Endothelial cell of umbilical vein (primary cell): ENCODE measurements at regions not wholly inside any gene's neighbourhood (a gene's known extent, or its start where the extent isn't known, plus 50 kb on each side); places are given as distances from the start of the nearest gene placed in this dataset.

Experiments used
- BruUV-seq: library from RNA; stranded (reverse); fragments of 400-500 nt; replicated peaks from 2 replicates; lab custom pipeline; 2021; lab: Mats Ljungman, UMichigan
- CTCF ChIA-PET: fragments of 300-600, 350-600 bp; sonication (Branson Sonifier 250); formaldehyde crosslinking; loops from one replicate; lab custom pipeline; 2021; ENCODE audit warnings: antibody characterized with exemption, inconsistent platforms; lab: Charles Lee
- POLR2A ChIA-PET: fragments of 300-600, 350-600 bp; sonication (Branson Sonifier 250); formaldehyde crosslinking; loops from one replicate; lab custom pipeline; 2021; ENCODE audit warnings: antibody characterized with exemption, inconsistent platforms; lab: Charles Lee
- DNase-seq: peaks from one replicate; pipeline ENCODE4 v3.0.0-alpha.2; 2011; ENCODE audit warnings: low read depth, low spot score
- FAIRE-seq: peaks from 2 replicates; lab custom pipeline; 2011; peaks lifted over from hg19 to GRCh38; lab: Jason Lieb, UNC
- H2AFZ ChIP-seq: 2 replicates; pipeline ENCODE4 v1.6.0; 2012; ENCODE audit warnings: low read depth, low read length, control low read depth, inconsistent platforms
- H3K27ac ChIP-seq: 2 replicates; pipeline ENCODE4 v1.5.1; 2011; ENCODE audit warnings: low read depth, mild to moderate bottlenecking, control low read depth, low read length, moderate library complexity; ENCODE audit not compliant: insufficient read depth
- H3K27me3 ChIP-seq, 2 experiments: 2 replicates each; pipeline versions ENCODE4 v1.6.0 to v1.6.1; 2011; ENCODE audit warnings: low read length in 2 of 2, mixed read lengths in 1 of 2; ENCODE audit not compliant: control insufficient read depth in 2 of 2, insufficient read depth in 2 of 2
- H3K36me3 ChIP-seq, 2 experiments: 2 replicates in 1 of 2; 3 replicates in 1 of 2; pipeline ENCODE4 v1.5.1; 2011; ENCODE audit warnings: low read length in 2 of 2, mild to moderate bottlenecking in 1 of 2, moderate library complexity in 1 of 2; ENCODE audit not compliant: control insufficient read depth in 2 of 2, insufficient read depth in 2 of 2; ENCODE audit errors: extremely low read depth in 1 of 2
- H3K4me1 ChIP-seq: 3 replicates; pipeline ENCODE4 v1.5.1; 2011; ENCODE audit warnings: mild to moderate bottlenecking, low read length; ENCODE audit not compliant: control insufficient read depth, insufficient read depth; ENCODE audit errors: extremely low read depth
- H3K4me2 ChIP-seq: 2 replicates; pipeline ENCODE4 v1.6.1; 2011; ENCODE audit warnings: low read length, control low read depth, mixed read lengths; ENCODE audit not compliant: insufficient read depth
- H3K4me3 ChIP-seq, 3 experiments: fragments of 200-600 bp in 1 of 3; sonication (generic), shearing (Covaris generic) in 1 of 3; replicated peaks in 1 of 3; 2 replicates each; pipeline ENCODE4 v1.5.1; 2011 to 2016; ENCODE audit warnings: control low read depth in 3 of 3, low read length in 3 of 3, mild to moderate bottlenecking in 2 of 3, inconsistent platforms in 1 of 3, low read depth in 1 of 3, moderate library complexity in 1 of 3; ENCODE audit not compliant: insufficient read depth in 1 of 3
- H3K79me2 ChIP-seq: 2 replicates; pipeline ENCODE4 v1.6.0; 2012; ENCODE audit warnings: low read length, inconsistent platforms; ENCODE audit not compliant: control insufficient read depth, insufficient read depth
- H3K9ac ChIP-seq: replicated peaks from 2 replicates; pipeline ENCODE3; 2011; ENCODE audit warnings: low read length, control low read depth; ENCODE audit not compliant: insufficient read depth; ENCODE audit errors: extremely low read depth
- H3K9me1 ChIP-seq: replicated peaks from 3 replicates; pipeline ENCODE4 v1.6.0; 2011; ENCODE audit warnings: mild to moderate bottlenecking, low read length; ENCODE audit not compliant: control insufficient read depth, insufficient read depth; ENCODE audit errors: extremely low read depth
- H3K9me3 ChIP-seq: replicated peaks from 2 replicates; pipeline ENCODE4 v1.5.1; 2012; ENCODE audit warnings: low read length, inconsistent platforms; ENCODE audit not compliant: control insufficient read depth, insufficient read depth
- H4K20me1 ChIP-seq: replicated peaks from 2 replicates; pipeline ENCODE3; 2011; ENCODE audit warnings: mild to moderate bottlenecking, low read length; ENCODE audit not compliant: control insufficient read depth, insufficient read depth; ENCODE audit errors: extremely low read depth
- EZH2 ChIP-seq: IDR thresholded peaks from 2 replicates; pipeline ENCODE4 v1.6.1; 2012; ENCODE audit warnings: borderline replicate concordance, low read depth, mild to moderate bottlenecking, moderate library complexity, low read length, inconsistent platforms; ENCODE audit not compliant: severe bottlenecking
- MAX ChIP-seq: IDR thresholded peaks from 2 replicates; pipeline ENCODE4 v1.6.1; 2011; ENCODE audit not compliant: insufficient read depth, insufficient read length
- POLR2A ChIP-seq: IDR thresholded peaks from 2 replicates; pipeline ENCODE4 v1.6.1; 2012; ENCODE audit warnings: low read depth, mild to moderate bottlenecking, control low read depth, low read length
- dilution Hi-C: fragments of 300-500 bp; cut with MboI; formaldehyde crosslinking; loops from one replicate; pipeline ENCODE4 v1.15.0; 2019; ENCODE audit warnings: low sequenced_read_pairs; ENCODE audit not compliant: extremely low pct_ligation_motif_present
- intact Hi-C: fragments of 100-400 bp; cut with micrococcal nuclease; formaldehyde crosslinking; loops from one replicate; pipeline ENCODE4 v1.10.0; 2022

DNA sequence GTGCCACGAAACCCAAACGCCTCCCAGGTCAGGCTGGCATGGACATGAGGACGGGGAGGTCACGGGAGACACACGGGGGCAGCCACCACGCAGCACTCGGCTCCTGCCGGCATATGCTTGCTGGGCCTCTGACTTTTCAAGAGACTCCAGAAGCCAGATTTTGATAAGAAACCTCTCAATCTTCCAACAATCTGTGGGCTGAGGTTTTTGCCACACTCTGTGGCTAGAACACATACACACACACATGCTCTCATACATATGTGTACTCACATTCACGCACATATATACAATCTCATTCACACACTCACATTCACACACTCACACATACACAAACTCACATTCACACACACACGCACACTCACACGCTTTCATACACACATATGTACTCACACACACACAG is 86.7 kb upstream of the LINGO1 start:
- no peak overlapping the region for H3K9ac ChIP-seq
- no peaks in the 10 kb centered on the region for H3K9me1 ChIP-seq
- DNase-seq (no peak), FAIRE-seq (no peak)
- H3K27ac ChIP-seq: no peak overlapping the region
- H3K27me3 ChIP-seq: no peaks in the 10 kb centered on the region
- dilution Hi-C loops (no loop called here), intact Hi-C loops (no loop called here)
- TF ChIP-seq POLR2A (no peak), MAX (no peak)
- no peaks in the 10 kb centered on the region for H3K79me2 ChIP-seq
- no peaks in the 10 kb centered on the region for H3K9me3 ChIP-seq
- no peaks in the 10 kb centered on the region for H4K20me1 ChIP-seq
- H3K4me3 ChIP-seq: no peak overlapping the region
- H3K36me3 ChIP-seq: no peaks in the 10 kb centered on the region
- no peak overlapping the region for H2AFZ ChIP-seq
- ChIA-PET POLR2A (no interaction called here), CTCF (no interaction called here)
- H3K4me2 ChIP-seq: no peak overlapping the region
- no TSS peak for BruUV-seq
- no peaks in the 10 kb centered on the region for H3K4me1 ChIP-seq

DNA sequence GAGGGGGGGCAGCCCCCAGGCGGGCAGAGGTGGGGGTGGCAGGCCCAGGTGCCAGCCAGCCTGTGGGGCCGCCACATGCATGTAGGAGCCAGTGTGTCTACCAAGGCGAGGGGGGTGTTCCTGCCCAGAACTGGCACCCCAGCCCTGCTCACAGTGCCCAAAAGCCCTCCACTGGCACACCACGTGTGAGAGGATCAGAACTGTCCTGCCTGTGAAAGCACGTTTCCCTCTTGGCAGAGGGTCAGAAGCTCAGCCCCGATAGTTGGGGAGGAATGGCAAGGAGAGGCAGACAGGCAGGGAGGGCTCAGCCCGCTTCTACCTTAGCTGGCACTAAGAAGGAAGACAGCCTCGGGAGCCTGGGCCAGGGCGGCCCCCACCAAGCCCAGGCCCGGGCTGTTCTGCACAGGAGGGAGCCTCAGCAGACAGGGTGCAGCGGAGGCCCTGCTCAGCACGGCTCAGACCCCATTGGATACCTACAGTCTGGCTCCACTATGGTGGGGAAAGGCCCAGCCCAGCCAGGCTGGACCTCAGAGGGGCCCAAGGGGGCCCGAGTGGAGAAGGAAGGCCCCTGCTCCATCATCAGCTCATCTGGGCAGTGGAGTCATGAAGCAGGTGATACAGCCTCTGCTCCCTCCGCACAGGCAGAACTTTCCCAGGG is 84.8 kb upstream of the LINGO1 start:
- TF ChIP-seq EZH2: no peak
- Histone ChIP-seq H3K4me3 (no peak overlapping the region), H3K27ac (no peak overlapping the region), H2AFZ (no peak overlapping the region), H3K79me2 (no peaks in the 10 kb centered on the region), H3K9me3 (no peaks in the 10 kb centered on the region), H3K36me3 (no peaks in the 10 kb centered on the region), H3K27me3 (no peaks in the 10 kb centered on the region), H4K20me1 (no peaks in the 10 kb centered on the region), H3K9me1 (no peaks in the 10 kb centered on the region), H3K4me1 (no peaks in the 10 kb centered on the region), H3K4me2 (no peak overlapping the region), H3K9ac (no peak overlapping the region)
- dilution Hi-C loops (no loop called here), intact Hi-C loops (no loop called here)
- FAIRE-seq (no peak), DNase-seq (no peak)
- BruUV-seq: no TSS peak
- ChIA-PET CTCF (no interaction called here), POLR2A (no interaction called here)
